NAMALWA (cell line): ENCODE measurements at regions not wholly inside any gene's neighbourhood (a gene's known extent, or its start where the extent isn't known, plus 50 kb on each side); places are given as distances from the start of the nearest gene placed in this dataset.
A peak's percentile ranks its signal among the peaks of the same experiment; 100 is the strongest.
"Not testable (repeated sequence)": the region's sequence is repeated elsewhere in the genome, so short reads cannot be mapped to it uniquely, and the experiment has no call there.

Experiments used
- DNase-seq: peaks from one replicate; pipeline ENCODE4 v3.0.0-alpha.2; 2015; ENCODE audit warnings: low spot score

- DNase-seq = no peak
Observed at GRCh38 chr14:45709541-45709940, 456.5 kb upstream of the MIS18BP1 start.

- no peak for DNase-seq
Observed at GRCh38 chr14:45705940-45706534, 453.0 kb upstream of the MIS18BP1 start.

GRCh38 chr14:45699471-45699870 lies 446.5 kb upstream of the MIS18BP1 start:
- DNase-seq = no peak

GRCh38 chr14:45698462-45699134 lies 445.6 kb upstream of the MIS18BP1 start:
- no peak for DNase-seq

- DNase-seq = no peak
Observed at GRCh38 chr14:45686771-45687170, 433.8 kb upstream of the MIS18BP1 start.

- DNase-seq = no peak
Observed at GRCh38 chr14:45680531-45680930, 427.5 kb upstream of the MIS18BP1 start.

- no peak for DNase-seq
Observed at GRCh38 chr14:45679853-45680252, 426.9 kb upstream of the MIS18BP1 start.

- DNase-seq = no peak
Observed at GRCh38 chr14:45678163-45678562, 425.2 kb upstream of the MIS18BP1 start.

- no peak for DNase-seq
Observed at GRCh38 chr14:45673420-45673819, 420.4 kb upstream of the MIS18BP1 start.

GRCh38 chr14:45664668-45665356 lies 411.8 kb upstream of the MIS18BP1 start:
- DNase-seq = peak; percentile 5

GRCh38 chr14:45658917-45659299 lies 405.9 kb upstream of the MIS18BP1 start:
- no peak for DNase-seq

- no peak for DNase-seq
Observed at GRCh38 chr14:45658226-45658916, 405.4 kb upstream of the MIS18BP1 start.

- DNase-seq = no peak
Observed at GRCh38 chr14:45651890-45652289, 398.9 kb upstream of the MIS18BP1 start.

- DNase-seq = no peak
Observed at GRCh38 chr14:45650754-45651153, 397.8 kb upstream of the MIS18BP1 start.

- DNase-seq = no peak
Observed at GRCh38 chr14:45649051-45649450, 396.0 kb upstream of the MIS18BP1 start.

GRCh38 chr14:45641541-45641940 lies 388.5 kb upstream of the MIS18BP1 start:
- DNase-seq = no peak

- DNase-seq = not testable (repeated sequence)
Observed at GRCh38 chr14:45634651-45635441, 381.8 kb upstream of the MIS18BP1 start.

GRCh38 chr14:45633220-45633984 lies 380.4 kb upstream of the MIS18BP1 start:
- no peak for DNase-seq

GRCh38 chr14:45621731-45622130 lies 368.7 kb upstream of the MIS18BP1 start:
- DNase-seq = no peak

- no peak for DNase-seq
Observed at GRCh38 chr14:45619831-45620230, 366.8 kb upstream of the MIS18BP1 start.

GRCh38 chr14:45610318-45610717 lies 357.3 kb upstream of the MIS18BP1 start:
- DNase-seq = peak; percentile 2
